ENCODE measurements at regions not wholly inside any gene's neighbourhood (a gene's known extent, or its start where the extent isn't known, plus 50 kb on each side); places are given as distances from the start of the nearest gene placed in this dataset.

DNA sequence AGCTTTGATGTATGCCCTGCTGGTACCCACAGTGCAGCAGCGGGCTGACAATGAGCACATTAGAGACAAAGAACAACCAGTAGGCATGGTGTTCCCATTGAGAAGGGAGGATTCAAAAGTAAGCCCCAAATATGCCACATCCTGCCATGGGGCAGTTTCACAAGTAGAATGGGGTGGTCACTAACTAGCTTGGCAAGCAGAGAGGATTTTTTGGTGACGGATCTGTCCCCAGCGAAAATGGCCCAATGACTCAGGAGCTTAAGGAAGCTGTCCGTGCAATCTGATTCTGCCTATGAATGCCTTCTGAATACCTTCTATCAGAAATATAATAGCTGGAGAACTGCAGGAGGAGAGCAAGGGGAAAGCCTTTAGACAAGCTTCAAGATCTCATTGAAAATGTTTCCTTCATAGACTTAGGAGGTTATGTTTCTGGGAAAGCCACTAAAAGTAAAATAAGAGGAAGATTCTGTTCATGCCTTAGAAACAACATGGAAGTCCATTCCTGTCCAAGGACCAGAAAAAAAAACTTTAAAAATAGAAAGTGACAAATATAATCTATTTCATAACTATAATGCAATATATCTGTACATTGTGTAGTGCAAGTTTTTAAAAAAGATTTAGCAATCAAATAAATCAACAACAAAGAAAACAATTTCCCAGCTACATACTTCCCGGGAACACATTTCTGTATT is 117.5 kb upstream of the SLC14A2 start:
- H3K27ac ChIP-seq: no peak overlapping the region
- TF ChIP-seq ZFX (IDR thresholded peaks at IDR 0.05): no peak
- TF ChIP-seq, protein P1, sequence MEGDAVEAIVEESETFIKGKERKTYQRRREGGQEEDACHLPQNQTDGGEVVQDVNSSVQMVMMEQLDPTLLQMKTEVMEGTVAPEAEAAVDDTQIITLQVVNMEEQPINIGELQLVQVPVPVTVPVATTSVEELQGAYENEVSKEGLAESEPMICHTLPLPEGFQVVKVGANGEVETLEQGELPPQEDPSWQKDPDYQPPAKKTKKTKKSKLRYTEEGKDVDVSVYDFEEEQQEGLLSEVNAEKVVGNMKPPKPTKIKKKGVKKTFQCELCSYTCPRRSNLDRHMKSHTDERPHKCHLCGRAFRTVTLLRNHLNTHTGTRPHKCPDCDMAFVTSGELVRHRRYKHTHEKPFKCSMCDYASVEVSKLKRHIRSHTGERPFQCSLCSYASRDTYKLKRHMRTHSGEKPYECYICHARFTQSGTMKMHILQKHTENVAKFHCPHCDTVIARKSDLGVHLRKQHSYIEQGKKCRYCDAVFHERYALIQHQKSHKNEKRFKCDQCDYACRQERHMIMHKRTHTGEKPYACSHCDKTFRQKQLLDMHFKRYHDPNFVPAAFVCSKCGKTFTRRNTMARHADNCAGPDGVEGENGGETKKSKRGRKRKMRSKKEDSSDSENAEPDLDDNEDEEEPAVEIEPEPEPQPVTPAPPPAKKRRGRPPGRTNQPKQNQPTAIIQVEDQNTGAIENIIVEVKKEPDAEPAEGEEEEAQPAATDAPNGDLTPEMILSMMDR (conservative IDR thresholded peaks at IDR 0.05): no peak

GRCh38 chr18:45498287-45498658 is 117.0 kb upstream of the SLC14A2 start:
- no peak overlapping the region for H3K27ac ChIP-seq
- no peak for TF ChIP-seq ZFX (IDR thresholded peaks at IDR 0.05)
- TF ChIP-seq, protein P1 (conservative IDR thresholded peaks at IDR 0.05): no peak

DNA sequence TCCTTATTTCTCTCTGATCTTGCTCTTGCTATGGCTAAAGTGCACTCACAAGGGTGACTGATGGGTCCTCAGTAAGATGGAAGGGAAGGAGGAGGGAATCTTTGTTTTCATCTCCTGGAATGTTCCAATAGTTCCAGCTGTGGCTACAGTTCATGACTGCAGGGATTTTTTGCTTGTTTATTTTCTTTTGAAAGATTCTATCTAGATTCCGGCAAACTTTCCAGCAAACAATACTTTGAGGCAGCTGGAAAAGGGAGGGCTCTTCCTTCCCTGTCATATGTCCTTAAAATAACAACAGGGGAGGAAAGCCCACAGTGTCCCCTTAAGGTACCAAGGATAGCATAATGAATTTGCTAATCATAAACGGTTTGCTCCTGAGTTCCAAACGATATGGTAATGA is 111.3 kb upstream of the SLC14A2 start:
- TF ChIP-seq, protein P1 (conservative IDR thresholded peaks at IDR 0.05): no peak
- no peak for TF ChIP-seq ZFX (IDR thresholded peaks at IDR 0.05)

GRCh38 chr18:45505497-45506206 is 109.6 kb upstream of the SLC14A2 start:
- no peak overlapping the region for H3K27ac ChIP-seq
- TF ChIP-seq, protein P1 (conservative IDR thresholded peaks at IDR 0.05): no peak
- no peak for TF ChIP-seq ZFX (IDR thresholded peaks at IDR 0.05)

More for the DNA sequence above, 111.3 kb upstream of the SLC14A2 start:
- H3K27ac ChIP-seq: no peak overlapping the region

GRCh38 chr18:45506951-45507350 is 108.3 kb upstream of the SLC14A2 start:
- TF ChIP-seq, protein P1 (conservative IDR thresholded peaks at IDR 0.05): no peak
- no peak for TF ChIP-seq ZFX (IDR thresholded peaks at IDR 0.05)

DNA sequence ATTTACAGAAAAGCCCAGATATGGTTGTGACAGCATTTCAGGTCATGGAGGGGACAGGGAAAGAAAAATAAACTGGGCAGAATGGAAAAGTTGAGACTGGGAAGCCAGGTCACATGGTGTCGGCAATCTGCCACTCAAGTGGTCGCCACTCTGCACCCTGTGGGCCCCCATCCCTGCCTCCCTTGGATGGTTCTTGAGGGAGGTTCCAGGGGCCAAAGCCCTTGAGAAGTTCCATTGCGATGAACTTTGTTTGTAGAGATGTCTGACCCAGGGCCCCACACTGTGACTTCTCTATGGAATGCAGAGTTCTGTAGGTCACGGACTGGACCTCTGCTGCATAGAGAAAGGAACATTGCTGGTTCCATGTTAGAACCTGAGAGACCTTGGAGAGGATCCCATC is 105.7 kb upstream of the SLC14A2 start:
- H3K27ac ChIP-seq: no peak overlapping the region
- no peak for TF ChIP-seq ZFX (IDR thresholded peaks at IDR 0.05)
- TF ChIP-seq, protein P1 (conservative IDR thresholded peaks at IDR 0.05): no peak

More at GRCh38 chr18:45506951-45507350, 108.3 kb upstream of the SLC14A2 start:
- no peak overlapping the region for H3K27ac ChIP-seq

- no peak overlapping the region for H3K27ac ChIP-seq
- TF ChIP-seq, protein P1 (conservative IDR thresholded peaks at IDR 0.05): no peak
- TF ChIP-seq ZFX (IDR thresholded peaks at IDR 0.05): no peak
Measured at GRCh38 chr18:45510656-45511055, 104.6 kb upstream of the SLC14A2 start.

All from C4-2B (cell line).